GM18505 (cell line): ENCODE measurements at regions not wholly inside any gene's neighbourhood (a gene's known extent, or its start where the extent isn't known, plus 50 kb on each side); places are given as distances from the start of the nearest gene placed in this dataset.

Experiments
- ATAC-seq: cut with Tn5 transposase; IDR thresholded peaks from one replicate; pipeline ENCODE4 v1.9.1; 2021; ENCODE audit not compliant: unreplicated experiment
- POLR2A ChIP-seq: IDR thresholded peaks from 4 replicates; pipeline ENCODE4 v1.6.1; 2011; ENCODE audit warnings: borderline replicate concordance; ENCODE audit not compliant: insufficient read depth, insufficient read length; ENCODE audit errors: extremely low read depth

- ATAC-seq, result no peak
- TF ChIP-seq POLR2A, result no peak
These were observed 330.6 kb upstream of the NAV3 start for GRCh38 chr12:77500089-77500488.

GRCh38 chr12:77497647-77498046 is 333.0 kb upstream of the NAV3 start:
- ATAC-seq, result no peak
- no peak for TF ChIP-seq POLR2A

GRCh38 chr12:77496714-77497113 is 334.0 kb upstream of the NAV3 start:
- no peak for TF ChIP-seq POLR2A
- ATAC-seq, result no peak

DNA sequence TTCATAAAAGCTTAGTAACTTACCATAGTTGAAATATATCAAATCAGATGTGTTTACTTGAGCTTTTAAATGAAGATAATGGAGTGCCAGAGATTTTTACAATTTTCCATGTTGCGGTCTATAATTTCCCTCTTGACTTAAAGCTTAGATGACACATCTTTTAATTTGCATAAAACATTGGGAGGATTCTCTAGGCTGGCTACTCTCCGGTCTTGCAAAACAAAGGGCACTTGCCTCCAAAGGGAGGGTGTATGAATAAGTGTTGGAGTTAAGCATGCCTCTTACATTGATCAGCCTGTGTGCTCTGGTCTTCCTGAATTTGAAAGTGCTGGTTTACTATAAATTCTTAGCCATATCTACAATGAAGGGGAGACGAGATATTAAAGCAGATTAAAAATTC is 336.4 kb upstream of the NAV3 start:
- no peak for TF ChIP-seq POLR2A

DNA sequence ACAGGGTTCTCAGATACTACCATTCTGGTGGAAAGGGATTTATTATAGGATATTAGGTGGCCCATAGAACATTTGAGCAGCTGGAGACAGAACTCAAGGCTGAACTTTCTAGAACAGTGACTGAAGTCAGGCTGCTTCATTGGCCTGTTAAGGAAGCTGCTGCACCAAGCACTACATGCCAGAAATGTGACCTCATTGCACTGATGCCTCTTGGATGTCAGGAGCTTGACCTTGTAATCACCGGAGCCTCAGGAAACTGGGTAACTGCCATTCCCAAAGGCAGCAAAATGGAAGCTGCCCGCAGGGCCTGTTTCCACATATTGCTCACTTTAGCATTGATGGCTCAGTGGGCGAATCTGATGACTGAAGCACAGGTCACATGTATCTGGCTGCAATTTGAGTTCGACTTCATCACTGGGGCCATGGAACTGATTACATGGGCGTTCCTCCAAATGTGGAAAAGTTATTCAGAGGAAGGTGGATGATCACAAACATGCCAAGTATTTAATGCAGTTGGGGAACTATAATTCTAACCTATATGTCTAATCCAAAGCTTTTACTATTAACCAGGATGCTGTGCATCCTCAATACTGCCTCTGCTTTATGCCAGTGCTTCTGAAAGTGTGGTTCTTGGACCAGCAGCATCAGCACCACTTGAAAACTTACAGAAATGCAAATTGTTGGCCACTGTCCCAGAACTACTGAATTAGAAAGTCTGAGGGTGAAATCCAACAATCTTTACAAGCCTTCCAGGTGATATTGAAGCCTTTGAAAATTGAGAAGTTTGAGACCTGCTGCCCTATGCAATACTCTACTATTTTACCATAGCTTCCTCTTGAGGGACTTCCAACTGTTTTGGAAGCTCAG is 337.2 kb upstream of the NAV3 start:
- ATAC-seq, result no peak
- no peak for TF ChIP-seq POLR2A

More for the DNA sequence above, 336.4 kb upstream of the NAV3 start:
- no peak for ATAC-seq

DNA sequence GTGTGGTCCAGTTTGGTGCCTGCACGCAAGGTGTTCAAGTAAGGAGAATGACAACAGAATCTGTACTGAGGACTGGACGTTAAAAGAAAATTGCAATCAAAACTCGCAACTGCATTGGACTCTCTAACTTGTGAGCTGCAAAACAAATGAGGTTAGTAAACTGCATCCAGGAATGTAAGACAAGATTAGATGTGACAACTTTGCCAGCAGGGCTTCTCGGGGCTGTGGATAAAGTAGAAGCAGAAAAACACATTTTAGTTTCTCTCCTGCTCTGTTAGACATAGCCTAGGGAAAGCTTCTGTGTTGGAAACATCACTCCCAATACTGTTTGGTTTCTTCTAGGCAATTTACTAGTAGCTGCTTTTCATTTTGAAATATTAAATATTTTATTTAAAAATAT is 338.2 kb upstream of the NAV3 start:
- no peak for ATAC-seq
- TF ChIP-seq POLR2A, result no peak

DNA sequence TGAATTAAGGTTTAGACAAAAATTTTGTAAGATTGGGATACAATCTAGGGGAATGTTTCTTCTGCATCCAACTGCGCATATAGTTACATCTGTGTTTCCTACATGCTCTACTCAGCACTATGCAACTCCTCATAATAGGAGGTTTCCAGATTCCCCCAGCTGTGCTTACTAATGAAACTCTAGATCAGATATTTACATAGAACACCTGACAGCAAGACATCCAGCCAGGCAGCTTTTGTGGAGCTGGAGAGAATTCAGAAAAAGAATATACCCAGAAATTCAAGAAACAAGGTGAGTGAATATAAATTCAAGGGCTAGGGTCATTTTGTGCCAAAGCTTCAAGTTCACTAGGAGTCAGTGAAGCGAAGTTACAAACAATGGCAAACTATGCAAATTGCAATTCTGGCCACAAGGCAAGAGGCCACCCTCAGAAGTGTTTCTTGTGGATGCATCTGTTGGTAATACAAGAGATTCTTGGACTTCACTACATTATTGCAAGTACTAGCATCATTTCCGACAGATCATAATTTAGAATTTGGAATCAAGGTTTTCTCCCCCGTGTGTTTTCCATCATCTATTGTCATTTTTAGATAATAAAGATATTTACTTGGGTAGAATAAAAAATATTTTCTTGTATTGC is 341.2 kb upstream of the NAV3 start:
- ATAC-seq, result no peak
- no peak for TF ChIP-seq POLR2A

DNA sequence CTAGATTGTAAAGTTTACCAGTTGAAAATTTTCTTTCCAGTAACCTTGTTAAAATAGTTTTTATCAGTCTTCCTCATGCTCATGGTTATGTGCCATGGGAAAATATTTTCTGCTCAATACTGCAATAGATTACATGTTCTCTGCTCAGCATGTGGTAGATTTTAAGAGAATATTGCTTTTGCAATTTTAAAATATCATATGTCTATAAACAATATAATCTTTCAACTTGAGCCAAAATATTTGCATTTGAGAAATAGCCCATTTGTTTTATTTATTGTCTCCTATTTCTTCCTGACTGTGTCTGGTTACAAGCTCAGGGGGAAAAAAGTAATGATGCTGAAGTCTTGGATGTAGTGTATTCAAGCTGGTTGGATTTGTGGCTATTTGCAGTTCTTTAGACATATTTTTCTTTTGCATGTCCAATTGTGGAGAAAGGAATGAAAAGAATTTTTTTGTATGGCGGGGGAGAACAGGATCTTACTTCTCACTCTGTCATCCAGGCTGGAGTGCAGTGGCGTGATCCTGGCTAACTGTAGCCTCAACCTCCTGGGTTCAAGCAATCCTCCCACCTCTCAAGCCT is 342.6 kb upstream of the NAV3 start:
- TF ChIP-seq POLR2A, result no peak
- ATAC-seq, result no peak

- no peak for TF ChIP-seq POLR2A
- no peak for ATAC-seq
These were observed 343.8 kb upstream of the NAV3 start for GRCh38 chr12:77486872-77487271.

GRCh38 chr12:77485961-77486854 is 344.5 kb upstream of the NAV3 start:
- no peak for TF ChIP-seq POLR2A
- no peak for ATAC-seq

DNA sequence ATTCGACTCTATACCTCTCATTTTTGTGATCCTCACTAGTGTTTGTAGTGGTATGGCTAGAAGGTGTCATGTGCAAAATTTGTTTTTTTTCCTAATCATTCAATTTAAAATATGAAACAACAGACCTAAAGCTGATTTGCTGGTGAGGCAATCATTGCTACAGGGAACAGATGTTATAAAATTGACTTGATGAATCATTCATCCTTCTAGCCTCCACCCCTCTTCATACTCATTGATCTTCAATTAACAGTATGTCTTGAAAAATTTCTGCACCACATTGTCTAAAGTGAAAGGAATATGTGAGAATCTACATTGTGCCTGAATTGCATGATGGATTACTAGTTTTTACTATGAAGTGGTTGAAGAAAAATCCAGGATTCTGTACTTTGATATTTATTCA is 349.0 kb upstream of the NAV3 start:
- ATAC-seq, result no peak
- TF ChIP-seq POLR2A, result no peak

DNA sequence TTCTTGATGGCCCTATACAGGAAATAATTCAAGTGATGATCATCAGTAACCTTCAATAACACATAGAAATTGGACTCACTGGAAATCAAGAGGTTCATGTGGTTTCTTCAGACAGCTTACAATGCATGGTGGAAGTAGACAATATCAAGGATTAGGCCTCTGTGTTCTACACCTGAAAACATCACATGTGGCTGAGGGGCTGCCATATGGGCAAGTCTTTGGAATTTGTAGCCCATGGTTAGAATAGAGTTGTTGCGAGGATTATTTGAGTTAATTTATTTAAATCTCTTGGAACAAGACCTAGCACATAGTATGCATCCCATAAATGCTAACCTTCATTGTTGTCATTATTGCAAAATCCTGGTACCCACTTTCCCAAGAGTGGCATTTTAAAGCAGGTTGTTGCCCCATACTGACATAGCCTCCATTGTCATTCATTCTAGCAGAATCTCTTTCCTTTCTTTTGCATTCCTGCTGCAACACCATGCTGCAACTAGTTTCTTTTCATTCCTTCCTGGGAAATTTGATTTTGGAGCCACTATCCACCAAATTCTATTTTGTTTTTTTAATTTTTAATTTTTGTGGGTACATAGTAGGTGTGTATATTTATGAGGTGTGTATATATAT is 352.7 kb upstream of the NAV3 start:
- TF ChIP-seq POLR2A, result no peak
- no peak for ATAC-seq

- no peak for TF ChIP-seq POLR2A
- ATAC-seq, result no peak
These were observed 358.9 kb upstream of the NAV3 start for GRCh38 chr12:77471801-77472200.

DNA sequence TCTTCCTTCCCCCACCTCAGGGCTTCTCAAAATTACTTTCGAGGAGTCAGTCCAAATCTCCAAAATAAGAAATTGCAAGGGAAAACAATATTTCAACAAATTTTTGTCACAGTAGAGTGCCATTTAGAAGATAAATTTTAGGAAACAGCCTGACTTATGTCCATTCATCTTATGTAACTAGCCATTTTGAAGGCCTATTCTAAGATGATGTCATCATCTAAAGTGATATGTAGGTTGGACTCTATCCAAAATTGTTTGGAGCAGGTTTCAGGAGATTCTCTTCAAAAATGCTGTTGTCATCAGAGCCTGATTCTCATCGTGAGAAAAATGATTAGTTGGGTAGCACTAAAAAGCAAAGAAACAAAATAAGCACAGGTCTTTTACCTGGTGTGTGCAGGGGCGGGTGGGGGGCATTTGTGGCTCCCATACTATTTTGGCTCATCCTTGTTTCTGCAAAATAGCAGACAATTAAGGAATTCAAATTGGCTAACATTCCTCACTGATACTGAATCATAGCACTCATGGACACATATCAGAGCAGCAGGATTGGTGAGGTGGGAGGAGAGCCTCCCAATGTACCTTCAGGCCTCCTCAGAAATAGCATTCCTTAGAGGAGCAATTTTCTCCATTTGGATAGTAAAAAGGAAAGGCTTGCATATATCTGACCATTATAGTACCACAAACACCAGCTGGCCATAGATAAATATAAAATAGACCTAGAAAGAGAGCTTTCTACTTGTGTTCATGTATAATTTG is 360.9 kb upstream of the NAV3 start:
- TF ChIP-seq POLR2A, result no peak
- no peak for ATAC-seq
